VCaP (cell line): ENCODE measurements at regions not wholly inside any gene's neighbourhood (a gene's known extent, or its start where the extent isn't known, plus 50 kb on each side); places are given as distances from the start of the nearest gene placed in this dataset.

ENCODE experiments used
- H3K27ac ChIP-seq: fragments of 450-650 bp; 2 replicates; pipeline ENCODE4 v1.5.1; 2017
- CTCF ChIP-seq: fragments of 450-650 bp; conservative IDR thresholded peaks from 2 replicates; pipeline ENCODE4 v1.5.1; 2017; ENCODE audit warnings: mild to moderate bottlenecking, moderate library complexity

DNA sequence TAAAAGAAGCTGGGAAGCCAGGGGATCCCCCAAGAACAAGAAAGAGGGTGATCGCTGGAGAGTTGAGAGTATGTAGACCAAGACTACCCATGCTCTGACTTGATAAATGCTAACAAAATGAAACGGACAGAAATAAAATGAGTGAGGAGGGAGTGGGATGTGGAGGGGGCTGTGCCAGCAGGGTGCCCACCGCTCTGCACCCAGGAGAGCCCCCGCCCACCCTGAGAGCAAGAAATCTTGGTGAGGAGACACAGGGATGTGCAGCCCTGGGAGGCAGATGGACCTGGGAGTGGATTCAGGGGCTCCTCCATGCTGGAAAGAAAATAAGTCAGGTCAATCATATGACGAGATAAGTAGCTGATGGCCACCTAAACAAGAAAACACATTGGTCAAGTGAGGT, 590.9 kb downstream of the AJAP1 start:
- H3K27ac ChIP-seq: no peak overlapping the region
- no peak for TF ChIP-seq CTCF

DNA sequence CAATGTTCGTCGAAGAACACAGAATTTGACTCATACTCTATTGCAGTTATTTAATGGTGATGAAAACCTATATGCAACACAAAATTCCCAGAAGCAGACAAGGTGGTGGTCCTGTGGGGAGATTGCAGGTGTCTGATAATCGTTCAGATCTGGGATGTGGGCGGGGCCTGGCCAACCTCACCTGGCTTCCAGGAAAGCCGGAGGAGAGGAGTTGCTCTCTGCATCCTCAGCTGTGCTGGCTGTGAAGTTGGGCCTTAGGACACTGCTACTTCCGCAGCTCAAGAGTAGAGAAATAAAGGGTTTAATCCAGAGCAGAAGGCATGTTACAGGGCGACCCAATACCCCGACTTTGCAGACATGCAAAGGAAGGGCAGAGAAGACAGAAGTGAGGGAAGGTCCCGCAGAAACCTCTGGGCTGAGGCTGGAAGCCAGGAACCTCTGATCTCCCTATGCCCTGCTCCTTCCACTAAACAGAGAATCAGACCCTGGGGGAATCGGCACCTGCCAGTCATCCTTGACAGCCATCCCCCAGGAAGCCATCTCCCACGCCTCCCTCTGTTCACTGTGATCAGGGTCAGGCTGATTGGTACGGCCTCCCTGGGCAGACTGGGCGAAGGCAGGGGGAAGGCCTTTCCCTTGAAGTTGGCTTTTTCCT, 590.3 kb downstream of the AJAP1 start:
- TF ChIP-seq CTCF: no peak
- H3K27ac ChIP-seq: no peak overlapping the region

- TF ChIP-seq CTCF: no peak
- H3K27ac ChIP-seq: no peak overlapping the region
These were observed 588.4 kb downstream of the AJAP1 start for GRCh38 chr1:5242850-5243249.

DNA sequence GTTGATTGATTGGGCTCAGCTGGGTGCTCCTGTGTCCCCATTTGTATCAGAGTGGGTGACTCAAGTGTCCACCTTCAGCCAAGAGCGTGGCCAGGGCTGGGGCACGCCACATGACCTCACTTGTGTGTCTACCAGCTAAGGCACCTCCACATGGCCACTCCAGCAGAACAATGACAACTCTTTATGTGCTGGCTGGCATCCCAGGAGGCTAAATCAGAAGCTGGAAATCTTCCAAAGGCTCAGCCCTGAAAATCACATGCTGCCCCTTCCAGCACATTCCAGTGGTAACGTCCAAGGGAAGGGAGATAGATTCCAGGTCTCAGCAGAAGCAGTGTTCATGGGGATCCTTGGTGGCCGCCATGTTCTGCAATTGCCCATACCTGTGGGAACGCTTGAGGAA, 585.5 kb downstream of the AJAP1 start:
- no peak overlapping the region for H3K27ac ChIP-seq
- no peak for TF ChIP-seq CTCF

DNA sequence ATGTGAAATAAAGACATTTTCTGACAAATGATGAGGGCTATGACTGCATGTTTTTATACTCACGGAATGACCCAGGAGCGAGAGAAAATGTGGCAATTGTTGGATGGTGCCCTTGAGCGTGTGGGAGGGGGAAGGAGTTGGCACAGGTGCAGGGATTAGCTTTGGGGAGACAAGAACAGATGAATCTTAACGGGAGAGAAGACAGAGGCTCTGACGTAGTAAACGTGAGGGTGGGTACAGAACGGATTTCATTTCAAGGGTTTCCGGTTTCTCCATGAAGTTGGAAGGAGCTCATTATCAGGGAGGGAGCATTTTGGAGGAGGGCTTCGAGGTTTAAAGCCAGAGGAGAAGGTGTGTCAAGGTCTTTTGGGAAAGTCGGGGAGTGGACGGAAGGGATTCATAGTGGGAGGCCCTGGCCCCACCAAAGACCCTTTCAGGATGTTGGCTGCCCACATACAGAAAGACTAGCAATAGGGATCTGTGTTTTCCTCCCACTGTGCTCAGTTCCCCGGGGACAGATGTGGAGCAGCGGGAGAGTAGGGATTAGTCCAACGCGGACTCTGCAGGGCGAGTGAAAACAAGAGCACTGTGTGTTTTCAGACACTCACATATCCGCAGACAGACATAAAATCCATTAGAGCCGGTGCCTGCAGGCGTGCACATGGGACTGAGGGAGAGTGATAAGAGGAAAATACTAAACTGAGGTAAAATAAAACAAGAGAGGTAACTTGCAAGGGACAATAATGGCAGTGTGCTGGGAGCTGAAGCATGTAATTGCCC, 584.1 kb downstream of the AJAP1 start:
- TF ChIP-seq CTCF: no peak
- H3K27ac ChIP-seq: no peak overlapping the region

DNA sequence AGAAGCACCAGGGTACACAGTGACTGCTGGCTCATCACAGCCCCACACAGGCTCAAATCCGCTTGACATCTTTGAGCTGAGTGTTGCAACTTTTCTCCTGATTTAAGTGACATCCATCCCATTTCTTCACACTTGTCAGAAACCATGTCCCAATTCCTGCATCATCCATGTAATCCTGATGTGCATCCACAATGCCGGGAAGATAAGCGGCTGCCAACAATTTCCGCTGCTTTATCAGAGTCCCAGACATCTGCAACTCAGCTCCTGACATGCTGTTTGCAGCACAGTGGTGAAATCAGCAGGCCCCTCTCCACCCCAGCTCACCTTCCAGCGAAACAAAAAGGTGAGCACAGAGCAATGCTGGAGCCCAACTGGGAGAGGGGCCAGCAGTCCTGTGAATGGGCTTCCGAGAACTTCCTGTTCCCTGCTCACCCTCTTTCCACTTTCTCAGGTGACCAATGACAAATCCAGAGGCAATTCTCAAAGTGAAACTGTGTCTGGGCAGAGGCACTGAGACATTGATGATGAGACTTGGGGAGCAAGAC, 581.0 kb downstream of the AJAP1 start:
- H3K27ac ChIP-seq: no peak overlapping the region
- no peak for TF ChIP-seq CTCF

- TF ChIP-seq CTCF: no peak
These were observed 578.1 kb downstream of the AJAP1 start for GRCh38 chr1:5232537-5232936.

More at GRCh38 chr1:5232537-5232936, 578.1 kb downstream of the AJAP1 start:
- no peak overlapping the region for H3K27ac ChIP-seq
